Endodermal cell (in vitro differentiated cells): ENCODE measurements at regions not wholly inside any gene's neighbourhood (a gene's known extent, or its start where the extent isn't known, plus 50 kb on each side); places are given as distances from the start of the nearest gene placed in this dataset.

Experiments used
- DNase-seq: peaks from one replicate; pipeline ENCODE4 v3.0.0-alpha.2; 2017
- H3K27ac ChIP-seq: 2 replicates; pipeline ENCODE4 v1.5.1; 2013; ENCODE audit warnings: mild to moderate bottlenecking, low read depth, low read length, moderate library complexity
- H3K27me3 ChIP-seq: 2 replicates; pipeline ENCODE4 v1.6.1; 2013; ENCODE audit warnings: mild to moderate bottlenecking, low read length, moderate library complexity; ENCODE audit not compliant: insufficient read depth, control insufficient read depth, poor library complexity, severe bottlenecking
- H3K36me3 ChIP-seq: 2 replicates; pipeline ENCODE4 v1.7.0; 2013; ENCODE audit warnings: mild to moderate bottlenecking, low read length, moderate library complexity; ENCODE audit not compliant: control insufficient read depth, insufficient read depth
- H3K4me1 ChIP-seq: one replicate; pipeline ENCODE4 v1.7.0; 2013; ENCODE audit warnings: low read length; ENCODE audit not compliant: control insufficient read depth, insufficient read depth
- H3K4me3 ChIP-seq: 2 replicates; pipeline ENCODE4 v1.5.1; 2013; ENCODE audit warnings: mild to moderate bottlenecking, low read length, moderate library complexity
- H3K9ac ChIP-seq: 2 replicates; pipeline ENCODE4 v1.6.1; 2013; ENCODE audit warnings: mild to moderate bottlenecking, low read length, moderate library complexity; ENCODE audit not compliant: poor library complexity, severe bottlenecking; ENCODE audit errors: extremely low read depth
- H3K9me3 ChIP-seq: 2 replicates; pipeline ENCODE4 v1.6.1; 2013; ENCODE audit warnings: mild to moderate bottlenecking, low read length, moderate library complexity; ENCODE audit not compliant: control insufficient read depth
- H3K27ac Mint-ChIP-seq: 2 replicates; pipeline ENCODE4 v1.8.0; 2020; ENCODE audit warnings: mixed read lengths
- H3K27me3 Mint-ChIP-seq: 2 replicates; pipeline ENCODE4 v1.8.0; 2021; ENCODE audit warnings: mild to moderate bottlenecking, mixed read lengths; ENCODE audit not compliant: insufficient read depth
- H3K36me3 Mint-ChIP-seq: 2 replicates; pipeline ENCODE4 v1.8.0; 2020; ENCODE audit warnings: low read depth, mixed read lengths
- H3K4me1 Mint-ChIP-seq: 2 replicates; pipeline ENCODE4 v1.8.0; 2020; ENCODE audit warnings: mixed read lengths
- H3K4me3 Mint-ChIP-seq: 2 replicates; pipeline ENCODE4 v1.8.0; 2020; ENCODE audit warnings: mild to moderate bottlenecking, moderate library complexity, mixed read lengths
- H3K9me3 Mint-ChIP-seq: 2 replicates; pipeline ENCODE4 v1.8.0; 2020; ENCODE audit warnings: mild to moderate bottlenecking, mixed read lengths
- WGBS, 2 experiments: methylation state at CpG; one replicate each; pipeline versions ENCODE4 v1.1.5 to v1.1.7; 2013; ENCODE audit warnings: missing lambda C conversion rate in 2 of 2, mixed read lengths in 1 of 2; ENCODE audit not compliant: insufficient coverage in 1 of 2, insufficient read length in 1 of 2; 5-methylcytosine and 5-hydroxymethylcytosine counted together
- TF ChIP-seq, protein P1 (sequence below): fragments of 200-600 bp; sonication (generic); conservative IDR thresholded peaks from 2 replicates; pipeline ENCODE4 v1.5.0; 2021; ENCODE audit warnings: antibody characterized with exemption, mild to moderate bottlenecking

DNA sequence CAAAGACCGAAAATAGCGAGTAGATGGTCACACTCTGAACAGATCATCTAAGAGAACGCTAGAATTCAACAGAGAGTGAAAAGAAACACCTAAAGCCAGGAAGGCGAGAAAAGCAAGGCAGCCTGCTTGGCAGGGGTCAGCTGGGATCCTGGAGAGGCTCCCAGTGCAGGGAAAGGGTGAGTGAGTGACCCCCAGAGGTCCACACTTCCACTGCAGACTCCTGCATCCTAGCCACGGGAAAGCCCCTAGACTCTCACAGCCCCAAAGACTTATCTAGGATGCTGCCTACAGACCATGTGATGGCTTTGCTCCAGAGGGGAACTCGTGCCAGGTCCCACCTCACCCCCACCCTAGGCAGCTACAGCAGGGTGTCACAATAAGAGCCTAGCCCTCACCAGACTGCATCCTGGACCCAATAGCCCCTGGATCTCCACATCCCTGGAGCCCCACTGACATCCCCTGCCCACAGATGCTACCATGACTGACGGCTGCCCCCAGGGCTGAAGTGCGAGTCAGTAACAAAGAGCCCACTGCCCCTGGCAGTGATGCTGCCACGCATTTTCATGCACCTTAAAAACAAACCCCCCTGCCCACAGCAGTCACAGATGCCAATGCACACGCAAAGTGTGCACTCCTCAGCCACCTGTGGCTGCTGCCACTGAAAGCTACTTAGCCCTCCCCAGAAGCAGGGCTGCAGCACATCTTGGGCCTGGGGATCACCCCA lies 62.2 kb downstream of the PSMG1 start:
- no peaks in the 10 kb centered on the region for H3K9me3 ChIP-seq
- DNase-seq, result peak; percentile 60
- TF ChIP-seq, protein P1, sequence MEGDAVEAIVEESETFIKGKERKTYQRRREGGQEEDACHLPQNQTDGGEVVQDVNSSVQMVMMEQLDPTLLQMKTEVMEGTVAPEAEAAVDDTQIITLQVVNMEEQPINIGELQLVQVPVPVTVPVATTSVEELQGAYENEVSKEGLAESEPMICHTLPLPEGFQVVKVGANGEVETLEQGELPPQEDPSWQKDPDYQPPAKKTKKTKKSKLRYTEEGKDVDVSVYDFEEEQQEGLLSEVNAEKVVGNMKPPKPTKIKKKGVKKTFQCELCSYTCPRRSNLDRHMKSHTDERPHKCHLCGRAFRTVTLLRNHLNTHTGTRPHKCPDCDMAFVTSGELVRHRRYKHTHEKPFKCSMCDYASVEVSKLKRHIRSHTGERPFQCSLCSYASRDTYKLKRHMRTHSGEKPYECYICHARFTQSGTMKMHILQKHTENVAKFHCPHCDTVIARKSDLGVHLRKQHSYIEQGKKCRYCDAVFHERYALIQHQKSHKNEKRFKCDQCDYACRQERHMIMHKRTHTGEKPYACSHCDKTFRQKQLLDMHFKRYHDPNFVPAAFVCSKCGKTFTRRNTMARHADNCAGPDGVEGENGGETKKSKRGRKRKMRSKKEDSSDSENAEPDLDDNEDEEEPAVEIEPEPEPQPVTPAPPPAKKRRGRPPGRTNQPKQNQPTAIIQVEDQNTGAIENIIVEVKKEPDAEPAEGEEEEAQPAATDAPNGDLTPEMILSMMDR, result peak; percentile 65
- H3K9ac ChIP-seq, result no peak overlapping the region
- H3K27me3 ChIP-seq, result no peaks in the 10 kb centered on the region
- Mint-ChIP-seq H3K9me3 (no peaks in the 10 kb centered on the region), H3K36me3 (no peaks in the 10 kb centered on the region), H3K4me1 (peaks cover 9% of the 10 kb centered on the region), H3K27me3 (peaks cover 1% of the 10 kb centered on the region), H3K4me3 (no peak overlapping the region), H3K27ac (no peak overlapping the region)
- no peaks in the 10 kb centered on the region for H3K36me3 ChIP-seq
- 87% methylated on average over 5 to 10 of the region's 10 CpGs for WGBS, 2 experiments
- H3K4me1 ChIP-seq, result no peaks in the 10 kb centered on the region
- no peak overlapping the region for H3K4me3 ChIP-seq
- no peak overlapping the region for H3K27ac ChIP-seq

DNA sequence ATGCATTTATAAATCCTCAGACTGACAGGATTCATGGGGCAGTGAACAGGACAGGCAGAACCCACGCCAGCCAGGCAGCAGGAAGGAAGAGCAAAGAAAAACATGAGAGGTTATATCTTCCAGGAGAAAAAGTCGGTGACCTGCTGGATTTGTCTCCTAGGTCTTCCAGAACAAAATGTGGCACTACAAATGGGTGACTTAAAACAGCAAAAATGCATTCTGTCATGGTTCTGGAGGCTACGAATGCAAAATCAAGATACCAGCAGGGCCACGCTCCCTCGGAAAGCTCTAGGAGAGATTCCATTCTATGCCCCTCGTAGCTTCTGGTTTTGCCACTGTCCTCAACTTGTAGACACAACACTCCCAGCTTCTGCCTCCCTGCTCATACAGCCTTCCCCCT lies 63.4 kb downstream of the PSMG1 start:
- 87 to 93% methylated on average over 6 of the region's 6 CpGs for WGBS, 2 experiments
- H3K9ac ChIP-seq, result no peak overlapping the region
- TF ChIP-seq, protein P1, result no peak
- Mint-ChIP-seq H3K36me3 (no peaks in the 10 kb centered on the region), H3K4me3 (no peak overlapping the region), H3K9me3 (no peaks in the 10 kb centered on the region), H3K4me1 (peaks cover 7% of the 10 kb centered on the region), H3K27ac (no peak overlapping the region), H3K27me3 (peaks cover 1% of the 10 kb centered on the region)
- no peaks in the 10 kb centered on the region for H3K36me3 ChIP-seq
- H3K9me3 ChIP-seq, result no peaks in the 10 kb centered on the region
- H3K27ac ChIP-seq, result no peak overlapping the region
- H3K4me1 ChIP-seq, result no peaks in the 10 kb centered on the region
- no peaks in the 10 kb centered on the region for H3K27me3 ChIP-seq
- peak; percentile 24 for DNase-seq
- H3K4me3 ChIP-seq, result no peak overlapping the region

DNA sequence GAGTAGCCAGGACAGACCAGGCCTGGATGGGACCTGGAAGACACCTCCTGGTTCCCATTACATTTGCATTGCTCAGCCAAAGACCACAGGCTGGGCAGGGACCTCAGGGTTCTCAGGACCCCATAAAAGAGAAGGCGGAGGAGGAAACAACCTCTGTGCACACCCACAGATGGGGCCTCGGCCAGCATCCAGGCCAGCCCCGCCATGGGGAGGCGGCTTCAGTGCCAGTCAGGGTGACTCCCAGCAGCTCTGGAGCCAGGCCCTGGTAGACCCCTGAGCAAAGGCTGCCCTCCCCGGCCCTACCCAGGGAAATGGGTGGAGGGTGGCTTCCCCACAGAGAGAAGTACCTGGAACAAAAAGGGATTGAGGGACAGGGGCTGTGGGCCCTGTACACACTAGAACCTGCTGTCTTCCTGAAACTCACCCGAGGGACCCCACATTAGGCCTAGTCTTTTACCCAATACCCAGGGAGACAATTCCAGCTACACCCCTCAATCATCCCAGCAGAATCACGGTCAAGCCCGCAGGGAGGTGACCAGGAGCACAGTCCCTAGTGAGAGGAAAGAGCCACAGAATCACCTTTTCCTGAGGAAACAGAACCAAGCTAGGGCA lies 64.5 kb downstream of the PSMG1 start:
- Histone ChIP-seq H3K9ac (no peak overlapping the region), H3K36me3 (no peaks in the 10 kb centered on the region), H3K27ac (no peak overlapping the region), H3K4me3 (no peak overlapping the region), H3K27me3 (no peaks in the 10 kb centered on the region), H3K9me3 (no peaks in the 10 kb centered on the region), H3K4me1 (no peaks in the 10 kb centered on the region)
- peaks cover 7% of the 10 kb centered on the region for H3K4me1 Mint-ChIP-seq
- no peak overlapping the region for H3K4me3 Mint-ChIP-seq
- WGBS, 2 experiments, result 91 to 100% methylated on average over 5 to 8 of the region's 8 CpGs
- peak; percentile 18 for DNase-seq
- H3K27ac Mint-ChIP-seq, result no peak overlapping the region
- H3K27me3 Mint-ChIP-seq, result peaks cover 1% of the 10 kb centered on the region
- no peaks in the 10 kb centered on the region for H3K9me3 Mint-ChIP-seq
- TF ChIP-seq, protein P1, result no peak
- H3K36me3 Mint-ChIP-seq, result no peaks in the 10 kb centered on the region
